Mucosa of descending colon (tissue), 3 donors: ENCODE measurements at regions not wholly inside any gene's neighbourhood (a gene's known extent, or its start where the extent isn't known, plus 50 kb on each side); places are given as distances from the start of the nearest gene placed in this dataset.
A peak's percentile ranks its signal among the peaks of the same experiment; 100 is the strongest.

Source experiments
- ATAC-seq: fragments of 200-7000 bp; cut with Tn5 transposase; one replicate; pipeline ENCODE4 v1.9.1; 2020; ENCODE audit warnings: mild to moderate bottlenecking, moderate library complexity
- DNase-seq, 3 donors: peaks; one replicate each; pipeline ENCODE4 v3.0.0-alpha.2; 2020
- H3K36me3 ChIP-seq: fragments of 200-600 bp; one replicate; pipeline ENCODE4 v1.8.0; 2021; ENCODE audit warnings: low read depth, mild to moderate bottlenecking
- H3K4me1 ChIP-seq: fragments of 200-600 bp; one replicate; pipeline ENCODE4 v1.8.0; 2021; ENCODE audit warnings: low read depth, mild to moderate bottlenecking
- H3K4me3 ChIP-seq: fragments of 200-600 bp; one replicate; pipeline ENCODE4 v1.8.0; 2021; ENCODE audit warnings: mild to moderate bottlenecking
- H3K9me3 ChIP-seq: fragments of 200-600 bp; one replicate; pipeline ENCODE4 v1.8.0; 2021; ENCODE audit warnings: mild to moderate bottlenecking
- intact Hi-C, 2 donors: fragments of 100-400 bp; cut with DNase I in 1 of 2; cut with micrococcal nuclease in 1 of 2; formaldehyde crosslinking; loops; one replicate each; pipeline versions ENCODE4 v1.11.0 to v1.11.1; 2022; cut with DNase I, micrococcal nuclease
- TF ChIP-seq, protein P1 (sequence below): fragments of 200-600 bp; IDR thresholded peaks from one replicate; pipeline ENCODE4 v1.8.0; 2022; ENCODE audit warnings: antibody characterized with exemption, mild to moderate bottlenecking
- donor health status: DM: no; HTN: no; CAD: no; lungs with moderate emphysema.
- donor health status: DM: no; HTN: no; CAD: no.
- donor health status: DM: no; HTN: yes; CAD: no.

DNA sequence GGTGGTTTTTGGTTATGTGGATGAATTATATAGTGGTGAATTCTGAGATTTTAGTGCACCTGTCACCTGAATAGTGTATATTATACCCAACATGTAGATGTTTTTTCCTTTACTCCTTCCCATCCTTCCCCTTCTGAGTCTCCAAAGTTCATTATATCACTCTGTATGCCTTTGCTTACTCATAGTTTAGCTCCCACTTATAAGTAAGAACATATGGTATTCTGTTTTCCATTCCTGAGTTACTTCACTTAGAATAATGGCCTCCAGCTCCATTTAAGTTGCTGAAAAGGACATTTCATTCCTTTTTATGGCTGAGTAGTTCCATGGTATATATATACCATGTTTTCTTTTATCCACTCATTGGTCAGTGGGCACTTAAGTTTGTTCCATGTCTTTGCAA is 161.6 kb upstream of the CD180 start:
- intact Hi-C loops, result no loop called here
- Histone ChIP-seq H3K36me3 (no peaks in the 10 kb centered on the region), H3K4me1 (peaks cover 8% of the 10 kb centered on the region), H3K9me3 (no peaks in the 10 kb centered on the region), H3K4me3 (no peak overlapping the region)
- DNase-seq, result no peak
- TF ChIP-seq, protein P1, sequence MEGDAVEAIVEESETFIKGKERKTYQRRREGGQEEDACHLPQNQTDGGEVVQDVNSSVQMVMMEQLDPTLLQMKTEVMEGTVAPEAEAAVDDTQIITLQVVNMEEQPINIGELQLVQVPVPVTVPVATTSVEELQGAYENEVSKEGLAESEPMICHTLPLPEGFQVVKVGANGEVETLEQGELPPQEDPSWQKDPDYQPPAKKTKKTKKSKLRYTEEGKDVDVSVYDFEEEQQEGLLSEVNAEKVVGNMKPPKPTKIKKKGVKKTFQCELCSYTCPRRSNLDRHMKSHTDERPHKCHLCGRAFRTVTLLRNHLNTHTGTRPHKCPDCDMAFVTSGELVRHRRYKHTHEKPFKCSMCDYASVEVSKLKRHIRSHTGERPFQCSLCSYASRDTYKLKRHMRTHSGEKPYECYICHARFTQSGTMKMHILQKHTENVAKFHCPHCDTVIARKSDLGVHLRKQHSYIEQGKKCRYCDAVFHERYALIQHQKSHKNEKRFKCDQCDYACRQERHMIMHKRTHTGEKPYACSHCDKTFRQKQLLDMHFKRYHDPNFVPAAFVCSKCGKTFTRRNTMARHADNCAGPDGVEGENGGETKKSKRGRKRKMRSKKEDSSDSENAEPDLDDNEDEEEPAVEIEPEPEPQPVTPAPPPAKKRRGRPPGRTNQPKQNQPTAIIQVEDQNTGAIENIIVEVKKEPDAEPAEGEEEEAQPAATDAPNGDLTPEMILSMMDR, result no peak
- ATAC-seq, result no peak

DNA sequence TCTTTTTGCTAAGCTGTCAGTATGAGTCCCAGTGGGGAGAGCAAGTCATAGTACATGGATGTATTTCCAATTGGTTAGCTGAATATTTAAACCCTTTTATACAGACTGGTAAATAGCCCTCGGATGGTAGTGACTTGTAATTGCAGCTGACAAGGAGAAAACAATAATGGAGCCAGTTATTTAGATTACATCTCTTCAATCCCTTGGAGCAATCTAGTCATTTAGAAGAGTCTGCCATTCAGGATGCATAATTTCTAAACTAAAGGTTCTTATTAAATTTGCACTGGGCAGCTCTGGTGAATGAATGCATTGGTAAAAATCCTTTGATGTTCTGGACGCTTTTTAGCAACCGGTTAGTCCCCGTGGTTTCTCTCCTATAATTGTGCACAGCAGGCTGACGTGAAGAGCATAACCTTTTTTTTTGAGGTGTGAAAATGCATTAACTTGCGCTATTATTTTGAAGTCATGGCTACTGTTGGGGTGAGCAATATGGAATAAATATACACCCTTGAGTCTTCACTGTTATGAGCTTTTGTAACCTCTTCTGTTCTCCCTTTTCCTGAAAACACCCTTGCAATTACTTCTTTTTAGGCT is 158.6 kb upstream of the CD180 start:
- peaks cover 10% of the 10 kb centered on the region for H3K4me1 ChIP-seq
- TF ChIP-seq, protein P1, result no peak
- intact Hi-C loops, result no loop called here
- DNase-seq, result no peak
- H3K36me3 ChIP-seq, result no peaks in the 10 kb centered on the region
- H3K9me3 ChIP-seq, result no peaks in the 10 kb centered on the region
- ATAC-seq, result no peak
- H3K4me3 ChIP-seq, result no peak overlapping the region

DNA sequence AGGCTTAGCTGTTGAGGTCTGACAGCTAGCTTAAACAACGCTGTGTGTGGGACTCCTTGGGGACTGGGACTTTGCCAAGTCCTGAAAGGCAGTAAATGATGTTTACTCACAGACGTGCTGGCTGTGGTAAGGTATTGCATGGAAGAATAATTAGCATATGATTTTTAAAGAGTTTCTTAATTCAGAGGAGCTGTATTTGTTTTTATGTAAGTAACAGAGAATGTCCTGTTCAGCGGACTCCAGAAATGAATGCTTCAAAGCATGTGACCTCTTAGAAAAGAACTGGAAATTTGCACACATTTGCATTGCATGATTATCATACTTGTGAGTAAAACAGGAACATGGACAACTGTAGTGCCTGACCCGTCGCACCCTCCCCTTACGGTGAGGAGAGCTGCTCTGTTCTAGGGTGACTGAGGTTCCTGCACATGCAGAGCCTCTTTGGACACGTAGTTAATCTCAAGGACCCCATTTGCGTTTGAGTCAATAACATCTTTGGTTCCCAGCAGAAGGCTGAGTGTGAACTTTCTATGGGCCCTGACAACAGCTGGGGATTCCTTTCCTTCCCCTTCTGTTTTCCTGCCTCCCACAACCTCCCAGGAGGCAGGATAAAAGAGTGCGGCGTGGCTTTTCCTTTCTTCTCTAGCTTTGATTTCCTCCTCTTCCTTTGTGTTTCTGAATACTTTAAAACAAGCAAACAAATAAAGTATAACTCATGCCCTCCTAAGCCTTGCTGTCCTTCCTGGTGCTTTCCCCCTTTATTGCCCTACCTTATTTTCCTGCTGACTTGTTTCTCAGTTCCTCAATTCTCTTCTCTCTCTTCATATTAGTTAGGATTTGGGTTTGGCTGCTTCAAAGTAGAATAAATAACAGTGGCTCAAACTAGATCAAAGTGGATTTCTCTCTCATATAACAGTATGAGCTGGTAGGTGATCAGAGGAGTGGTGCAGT is 157.2 kb upstream of the CD180 start:
- intact Hi-C loops, result no loop called here
- H3K9me3 ChIP-seq, result no peaks in the 10 kb centered on the region
- no peak overlapping the region for H3K4me3 ChIP-seq
- no peaks in the 10 kb centered on the region for H3K36me3 ChIP-seq
- TF ChIP-seq, protein P1, result no peak
- peaks cover 10% of the 10 kb centered on the region for H3K4me1 ChIP-seq
- peak in 2 of 3 donors; percentile 35 to 37 for DNase-seq
- peak; percentile 79 for ATAC-seq

DNA sequence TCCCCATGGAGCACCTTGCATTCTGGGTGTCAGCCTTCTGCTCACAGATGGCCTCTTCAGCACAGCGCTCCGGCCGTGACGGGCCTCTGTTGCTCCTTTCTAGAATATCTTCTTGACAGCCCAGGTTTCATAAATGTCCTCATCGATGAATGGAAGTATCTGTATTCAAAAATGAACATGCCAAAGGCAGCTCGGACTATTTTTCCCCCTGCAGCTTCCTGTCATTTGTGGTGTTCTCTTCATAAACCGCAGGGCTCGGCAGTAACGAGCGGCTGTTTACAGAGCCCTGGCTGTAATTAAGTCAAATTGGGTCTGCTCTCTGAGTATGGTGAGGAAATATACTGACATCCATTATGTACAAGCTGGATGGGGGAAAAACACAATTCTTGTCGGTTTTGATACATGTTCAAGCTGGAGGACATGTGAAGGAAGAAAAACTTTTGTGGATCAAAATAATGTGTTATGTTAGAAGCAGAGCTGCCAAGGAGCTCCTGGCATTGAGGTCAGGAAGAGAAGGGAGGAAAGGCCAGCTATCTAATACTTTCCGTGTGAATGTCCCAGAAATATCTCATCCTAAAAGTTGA is 154.1 kb upstream of the CD180 start:
- intact Hi-C loops, result no loop called here
- H3K9me3 ChIP-seq, result no peaks in the 10 kb centered on the region
- H3K36me3 ChIP-seq, result no peaks in the 10 kb centered on the region
- DNase-seq (peak in 2 of 3 donors; percentile 14 to 41), ATAC-seq (peak; percentile 65)
- TF ChIP-seq, protein P1, result no peak
- H3K4me1 ChIP-seq, result peaks cover 10% of the 10 kb centered on the region
- H3K4me3 ChIP-seq, result no peak overlapping the region

DNA sequence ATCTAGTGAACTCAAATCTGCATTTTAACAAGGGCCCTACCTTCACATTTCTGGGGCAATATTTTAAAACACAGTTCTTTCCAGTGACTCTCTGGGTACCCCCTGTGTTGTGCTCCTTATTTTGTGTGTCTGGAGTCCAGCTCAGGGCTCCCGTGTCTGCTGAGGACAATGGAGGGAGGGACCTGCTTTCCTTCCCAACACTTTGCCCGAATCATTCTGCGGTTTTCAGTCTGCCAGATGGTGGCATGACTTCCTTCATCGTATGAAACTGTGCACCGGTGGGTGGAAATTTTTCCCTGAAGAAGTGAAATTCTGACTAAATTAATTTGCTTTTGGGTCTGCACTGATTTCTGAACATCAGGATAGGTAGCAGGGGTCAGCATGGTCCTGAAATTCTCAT is 153.6 kb upstream of the CD180 start:
- intact Hi-C loops, result no loop called here
- no peak for ATAC-seq
- no peak for DNase-seq
- Histone ChIP-seq H3K9me3 (peaks cover 3% of the 10 kb centered on the region), H3K4me3 (no peak overlapping the region), H3K36me3 (no peaks in the 10 kb centered on the region), H3K4me1 (peaks cover 10% of the 10 kb centered on the region)
- TF ChIP-seq, protein P1, result no peak
